GM12892 (cell line): ENCODE measurements at regions not wholly inside any gene's neighbourhood (a gene's known extent, or its start where the extent isn't known, plus 50 kb on each side); places are given as distances from the start of the nearest gene placed in this dataset.
"Not testable (repeated sequence)": the region's sequence is repeated elsewhere in the genome, so short reads cannot be mapped to it uniquely, and the experiment has no call there.

Experiments
- DNase-seq: peaks from one replicate; pipeline ENCODE4 v3.0.0; 2011; ENCODE audit not compliant: insufficient read length
- FAIRE-seq: peaks from 2 replicates; lab custom pipeline; 2011; peaks lifted over from hg19 to GRCh38; lab: Jason Lieb, UNC
- POLR2A ChIP-seq: IDR thresholded peaks from 2 replicates; pipeline ENCODE4 v1.6.1; 2011; ENCODE audit warnings: low read depth, low read length, control low read depth
- POLR2AphosphoS5 ChIP-seq: IDR thresholded peaks from 2 replicates; pipeline ENCODE4 v1.6.1; 2011; ENCODE audit warnings: low read depth, low read length, control low read depth
- TAF1 ChIP-seq: IDR thresholded peaks from 2 replicates; pipeline ENCODE4 v1.6.1; 2011; ENCODE audit warnings: low read depth, mild to moderate bottlenecking, control low read depth, low read length, borderline replicate concordance

GRCh38 chr10:53406532-53406931 is 633.9 kb upstream of the MBL2 start:
- no peak for DNase-seq
- TF ChIP-seq TAF1 (no peak), POLR2AphosphoS5 (no peak), POLR2A (no peak)
- no peak for FAIRE-seq

GRCh38 chr10:53403688-53404087 is 631.1 kb upstream of the MBL2 start:
- FAIRE-seq (no peak), DNase-seq (no peak)
- TF ChIP-seq TAF1 (no peak), POLR2A (no peak), POLR2AphosphoS5 (no peak)

GRCh38 chr10:53402594-53402993 is 630.0 kb upstream of the MBL2 start:
- no peak for FAIRE-seq
- DNase-seq = no peak
- no peak for TF ChIP-seq TAF1
- TF ChIP-seq POLR2A = no peak
- TF ChIP-seq POLR2AphosphoS5 = no peak

- TF ChIP-seq POLR2AphosphoS5 (no peak), POLR2A (no peak), TAF1 (no peak)
- DNase-seq = no peak
- FAIRE-seq = no peak
Observed at GRCh38 chr10:53401536-53401935, 629.0 kb upstream of the MBL2 start.

GRCh38 chr10:53396876-53397275 is 624.3 kb upstream of the MBL2 start:
- FAIRE-seq (no peak), DNase-seq (no peak)
- no peak for TF ChIP-seq POLR2A
- TF ChIP-seq TAF1 = no peak
- no peak for TF ChIP-seq POLR2AphosphoS5

GRCh38 chr10:53395449-53395848 is 622.9 kb upstream of the MBL2 start:
- DNase-seq (no peak), FAIRE-seq (no peak)
- TF ChIP-seq POLR2AphosphoS5 (no peak), TAF1 (no peak), POLR2A (no peak)

GRCh38 chr10:53387562-53387961 is 615.0 kb upstream of the MBL2 start:
- TF ChIP-seq POLR2AphosphoS5 (no peak), TAF1 (no peak), POLR2A (no peak)
- FAIRE-seq (no peak), DNase-seq (no peak)

GRCh38 chr10:53382543-53382942 is 610.0 kb upstream of the MBL2 start:
- no peak for TF ChIP-seq POLR2A
- TF ChIP-seq POLR2AphosphoS5 = no peak
- no peak for TF ChIP-seq TAF1
- DNase-seq = no peak
- no peak for FAIRE-seq

- FAIRE-seq = no peak
- no peak for DNase-seq
- TF ChIP-seq POLR2A = no peak
- TF ChIP-seq TAF1 = no peak
Observed at GRCh38 chr10:53379956-53380355, 607.4 kb upstream of the MBL2 start.

- no peak for TF ChIP-seq TAF1
- no peak for TF ChIP-seq POLR2AphosphoS5
- TF ChIP-seq POLR2A = no peak
- no peak for FAIRE-seq
- no peak for DNase-seq
Observed at GRCh38 chr10:53370347-53370746, 597.8 kb upstream of the MBL2 start.

GRCh38 chr10:53361936-53362335 is 589.4 kb upstream of the MBL2 start:
- TF ChIP-seq TAF1 (no peak), POLR2AphosphoS5 (no peak)
- no peak for FAIRE-seq
- no peak for DNase-seq

- no peak for TF ChIP-seq TAF1
- TF ChIP-seq POLR2AphosphoS5 = no peak
- no peak for TF ChIP-seq POLR2A
- DNase-seq = no peak
Observed at GRCh38 chr10:53361281-53361680, 588.7 kb upstream of the MBL2 start.

GRCh38 chr10:53358978-53359377 is 586.4 kb upstream of the MBL2 start:
- not testable (repeated sequence) for DNase-seq, FAIRE-seq

More at GRCh38 chr10:53361281-53361680, 588.7 kb upstream of the MBL2 start:
- no peak for FAIRE-seq
